ENCODE measurements at regions not wholly inside any gene's neighbourhood (a gene's known extent, or its start where the extent isn't known, plus 50 kb on each side); places are given as distances from the start of the nearest gene placed in this dataset.

DNA sequence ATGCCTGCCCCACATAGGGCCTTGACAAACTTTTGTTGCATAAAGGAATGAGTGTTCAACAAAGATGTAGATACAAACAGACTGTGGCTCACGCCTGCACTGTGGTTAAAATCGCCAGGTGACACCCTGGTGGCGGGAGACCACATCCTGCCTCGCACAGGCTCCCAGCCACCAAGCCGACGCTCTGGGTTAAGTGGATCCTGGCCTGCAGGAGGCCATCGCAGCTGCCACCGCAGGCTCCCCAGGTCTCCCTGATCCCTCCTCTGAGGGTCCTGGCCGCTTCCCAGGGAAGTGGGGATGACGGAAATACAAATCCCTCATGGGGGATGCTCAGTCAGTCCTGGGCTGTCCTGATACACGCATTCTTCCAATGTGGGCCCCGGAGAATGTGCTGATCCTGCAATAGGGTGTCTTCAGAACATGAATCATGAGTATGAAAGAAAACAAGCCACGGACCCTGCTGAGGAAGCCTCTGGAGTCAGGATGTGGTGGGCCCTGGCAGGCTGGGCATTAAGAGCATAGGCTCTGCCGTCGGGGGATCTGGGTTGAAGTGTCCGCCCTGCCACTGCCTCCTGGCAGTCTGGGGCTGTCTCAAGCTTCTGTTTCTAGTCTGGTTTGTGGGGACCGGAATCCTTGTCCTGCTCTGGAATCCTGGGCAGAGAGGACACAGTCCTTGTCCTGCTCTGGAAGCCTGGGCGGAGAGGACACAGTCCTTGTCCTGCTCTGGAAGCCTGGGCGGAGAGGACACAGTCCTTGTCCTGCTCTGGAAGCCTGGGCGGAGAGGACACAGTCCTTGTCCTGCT, 53.5 kb upstream of the BEGAIN start (continued):
- TF ChIP-seq, protein P1, sequence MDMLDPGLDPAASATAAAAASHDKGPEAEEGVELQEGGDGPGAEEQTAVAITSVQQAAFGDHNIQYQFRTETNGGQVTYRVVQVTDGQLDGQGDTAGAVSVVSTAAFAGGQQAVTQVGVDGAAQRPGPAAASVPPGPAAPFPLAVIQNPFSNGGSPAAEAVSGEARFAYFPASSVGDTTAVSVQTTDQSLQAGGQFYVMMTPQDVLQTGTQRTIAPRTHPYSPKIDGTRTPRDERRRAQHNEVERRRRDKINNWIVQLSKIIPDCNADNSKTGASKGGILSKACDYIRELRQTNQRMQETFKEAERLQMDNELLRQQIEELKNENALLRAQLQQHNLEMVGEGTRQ (IDR thresholded peaks at IDR 0.05; ENCODE audit: borderline replicate concordance, low read depth, low read length): no peak
- TF ChIP-seq EGR1 (IDR thresholded peaks at IDR 0.05; ENCODE audit: borderline replicate concordance in 1 of 2, low read depth in 2 of 2, low read length in 2 of 2): no peak
- no peak for TF ChIP-seq RBBP5 (conservative IDR thresholded peaks at IDR 0.05)
- TF ChIP-seq TCF7 (IDR thresholded peaks at IDR 0.05; ENCODE audit: borderline replicate concordance): no peak
- TF ChIP-seq KLF5 (IDR thresholded peaks at IDR 0.05; ENCODE audit: partially characterized antibody): no peak
- peak; percentile 45 to 70; a peak in 3 of 4 replicates for TF ChIP-seq EP300 (IDR thresholded peaks at IDR 0.05; ENCODE audit: borderline replicate concordance in 1 of 2, control insufficient read depth in 1 of 2, low read depth in 2 of 2, low read length in 2 of 2)
- 0 out of 2 replicates have a peak, but pooled peaks have one; percentile 76 for TF ChIP-seq TCF3 (IDR thresholded peaks at IDR 0.05; ENCODE audit: borderline replicate concordance, insufficient read depth, low read depth, low read length)
- TF ChIP-seq, protein P2, sequence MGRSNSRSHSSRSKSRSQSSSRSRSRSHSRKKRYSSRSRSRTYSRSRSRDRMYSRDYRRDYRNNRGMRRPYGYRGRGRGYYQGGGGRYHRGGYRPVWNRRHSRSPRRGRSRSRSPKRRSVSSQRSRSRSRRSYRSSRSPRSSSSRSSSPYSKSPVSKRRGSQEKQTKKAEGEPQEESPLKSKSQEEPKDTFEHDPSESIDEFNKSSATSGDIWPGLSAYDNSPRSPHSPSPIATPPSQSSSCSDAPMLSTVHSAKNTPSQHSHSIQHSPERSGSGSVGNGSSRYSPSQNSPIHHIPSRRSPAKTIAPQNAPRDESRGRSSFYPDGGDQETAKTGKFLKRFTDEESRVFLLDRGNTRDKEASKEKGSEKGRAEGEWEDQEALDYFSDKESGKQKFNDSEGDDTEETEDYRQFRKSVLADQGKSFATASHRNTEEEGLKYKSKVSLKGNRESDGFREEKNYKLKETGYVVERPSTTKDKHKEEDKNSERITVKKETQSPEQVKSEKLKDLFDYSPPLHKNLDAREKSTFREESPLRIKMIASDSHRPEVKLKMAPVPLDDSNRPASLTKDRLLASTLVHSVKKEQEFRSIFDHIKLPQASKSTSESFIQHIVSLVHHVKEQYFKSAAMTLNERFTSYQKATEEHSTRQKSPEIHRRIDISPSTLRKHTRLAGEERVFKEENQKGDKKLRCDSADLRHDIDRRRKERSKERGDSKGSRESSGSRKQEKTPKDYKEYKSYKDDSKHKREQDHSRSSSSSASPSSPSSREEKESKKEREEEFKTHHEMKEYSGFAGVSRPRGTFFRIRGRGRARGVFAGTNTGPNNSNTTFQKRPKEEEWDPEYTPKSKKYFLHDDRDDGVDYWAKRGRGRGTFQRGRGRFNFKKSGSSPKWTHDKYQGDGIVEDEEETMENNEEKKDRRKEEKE (IDR thresholded peaks at IDR 0.05): no peak
- TF ChIP-seq NFIC (IDR thresholded peaks at IDR 0.05; ENCODE audit: low read depth, low read length): no peak
- no peak for TF ChIP-seq ZBED1 (IDR thresholded peaks at IDR 0.05; ENCODE audit: borderline replicate concordance)
- TF ChIP-seq, protein P3, sequence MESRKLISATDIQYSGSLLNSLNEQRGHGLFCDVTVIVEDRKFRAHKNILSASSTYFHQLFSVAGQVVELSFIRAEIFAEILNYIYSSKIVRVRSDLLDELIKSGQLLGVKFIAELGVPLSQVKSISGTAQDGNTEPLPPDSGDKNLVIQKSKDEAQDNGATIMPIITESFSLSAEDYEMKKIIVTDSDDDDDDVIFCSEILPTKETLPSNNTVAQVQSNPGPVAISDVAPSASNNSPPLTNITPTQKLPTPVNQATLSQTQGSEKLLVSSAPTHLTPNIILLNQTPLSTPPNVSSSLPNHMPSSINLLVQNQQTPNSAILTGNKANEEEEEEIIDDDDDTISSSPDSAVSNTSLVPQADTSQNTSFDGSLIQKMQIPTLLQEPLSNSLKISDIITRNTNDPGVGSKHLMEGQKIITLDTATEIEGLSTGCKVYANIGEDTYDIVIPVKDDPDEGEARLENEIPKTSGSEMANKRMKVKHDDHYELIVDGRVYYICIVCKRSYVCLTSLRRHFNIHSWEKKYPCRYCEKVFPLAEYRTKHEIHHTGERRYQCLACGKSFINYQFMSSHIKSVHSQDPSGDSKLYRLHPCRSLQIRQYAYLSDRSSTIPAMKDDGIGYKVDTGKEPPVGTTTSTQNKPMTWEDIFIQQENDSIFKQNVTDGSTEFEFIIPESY (IDR thresholded peaks at IDR 0.05): no peak
- peak; percentile 25; the same call in 1 of the 2 replicates for TF ChIP-seq CHD2 (IDR thresholded peaks at IDR 0.05; ENCODE audit: borderline replicate concordance, low read depth, low read length)
- TF ChIP-seq, protein P4, sequence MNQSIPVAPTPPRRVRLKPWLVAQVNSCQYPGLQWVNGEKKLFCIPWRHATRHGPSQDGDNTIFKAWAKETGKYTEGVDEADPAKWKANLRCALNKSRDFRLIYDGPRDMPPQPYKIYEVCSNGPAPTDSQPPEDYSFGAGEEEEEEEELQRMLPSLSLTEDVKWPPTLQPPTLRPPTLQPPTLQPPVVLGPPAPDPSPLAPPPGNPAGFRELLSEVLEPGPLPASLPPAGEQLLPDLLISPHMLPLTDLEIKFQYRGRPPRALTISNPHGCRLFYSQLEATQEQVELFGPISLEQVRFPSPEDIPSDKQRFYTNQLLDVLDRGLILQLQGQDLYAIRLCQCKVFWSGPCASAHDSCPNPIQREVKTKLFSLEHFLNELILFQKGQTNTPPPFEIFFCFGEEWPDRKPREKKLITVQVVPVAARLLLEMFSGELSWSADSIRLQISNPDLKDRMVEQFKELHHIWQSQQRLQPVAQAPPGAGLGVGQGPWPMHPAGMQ (IDR thresholded peaks at IDR 0.05; ENCODE audit: borderline replicate concordance): no peak; the same call in 1 of the 2 replicates
- TF ChIP-seq, protein P5, sequence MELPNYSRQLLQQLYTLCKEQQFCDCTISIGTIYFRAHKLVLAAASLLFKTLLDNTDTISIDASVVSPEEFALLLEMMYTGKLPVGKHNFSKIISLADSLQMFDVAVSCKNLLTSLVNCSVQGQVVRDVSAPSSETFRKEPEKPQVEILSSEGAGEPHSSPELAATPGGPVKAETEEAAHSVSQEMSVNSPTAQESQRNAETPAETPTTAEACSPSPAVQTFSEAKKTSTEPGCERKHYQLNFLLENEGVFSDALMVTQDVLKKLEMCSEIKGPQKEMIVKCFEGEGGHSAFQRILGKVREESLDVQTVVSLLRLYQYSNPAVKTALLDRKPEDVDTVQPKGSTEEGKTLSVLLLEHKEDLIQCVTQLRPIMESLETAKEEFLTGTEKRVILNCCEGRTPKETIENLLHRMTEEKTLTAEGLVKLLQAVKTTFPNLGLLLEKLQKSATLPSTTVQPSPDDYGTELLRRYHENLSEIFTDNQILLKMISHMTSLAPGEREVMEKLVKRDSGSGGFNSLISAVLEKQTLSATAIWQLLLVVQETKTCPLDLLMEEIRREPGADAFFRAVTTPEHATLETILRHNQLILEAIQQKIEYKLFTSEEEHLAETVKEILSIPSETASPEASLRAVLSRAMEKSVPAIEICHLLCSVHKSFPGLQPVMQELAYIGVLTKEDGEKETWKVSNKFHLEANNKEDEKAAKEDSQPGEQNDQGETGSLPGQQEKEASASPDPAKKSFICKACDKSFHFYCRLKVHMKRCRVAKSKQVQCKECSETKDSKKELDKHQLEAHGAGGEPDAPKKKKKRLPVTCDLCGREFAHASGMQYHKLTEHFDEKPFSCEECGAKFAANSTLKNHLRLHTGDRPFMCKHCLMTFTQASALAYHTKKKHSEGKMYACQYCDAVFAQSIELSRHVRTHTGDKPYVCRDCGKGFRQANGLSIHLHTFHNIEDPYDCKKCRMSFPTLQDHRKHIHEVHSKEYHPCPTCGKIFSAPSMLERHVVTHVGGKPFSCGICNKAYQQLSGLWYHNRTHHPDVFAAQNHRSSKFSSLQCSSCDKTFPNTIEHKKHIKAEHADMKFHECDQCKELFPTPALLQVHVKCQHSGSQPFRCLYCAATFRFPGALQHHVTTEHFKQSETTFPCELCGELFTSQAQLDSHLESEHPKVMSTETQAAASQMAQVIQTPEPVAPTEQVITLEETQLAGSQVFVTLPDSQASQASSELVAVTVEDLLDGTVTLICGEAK (IDR thresholded peaks at IDR 0.05; ENCODE audit: borderline replicate concordance): no peak
- TF ChIP-seq, protein P6, sequence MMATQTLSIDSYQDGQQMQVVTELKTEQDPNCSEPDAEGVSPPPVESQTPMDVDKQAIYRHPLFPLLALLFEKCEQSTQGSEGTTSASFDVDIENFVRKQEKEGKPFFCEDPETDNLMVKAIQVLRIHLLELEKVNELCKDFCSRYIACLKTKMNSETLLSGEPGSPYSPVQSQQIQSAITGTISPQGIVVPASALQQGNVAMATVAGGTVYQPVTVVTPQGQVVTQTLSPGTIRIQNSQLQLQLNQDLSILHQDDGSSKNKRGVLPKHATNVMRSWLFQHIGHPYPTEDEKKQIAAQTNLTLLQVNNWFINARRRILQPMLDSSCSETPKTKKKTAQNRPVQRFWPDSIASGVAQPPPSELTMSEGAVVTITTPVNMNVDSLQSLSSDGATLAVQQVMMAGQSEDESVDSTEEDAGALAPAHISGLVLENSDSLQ (IDR thresholded peaks at IDR 0.05): no peak
